HEK293 (cell line): ENCODE measurements at regions not wholly inside any gene's neighbourhood (a gene's known extent, or its start where the extent isn't known, plus 50 kb on each side); places are given as distances from the start of the nearest gene placed in this dataset.

ENCODE experiments used
- CTCF ChIA-PET: fragments of 350-600 bp; formaldehyde crosslinking; extraction: SDS; loops from one replicate; lab custom pipeline; 2021; ENCODE audit warnings: antibody characterized with exemption; lab: Yijun Ruan, JAX
- POLR2A ChIA-PET: fragments of 300-600 bp; formaldehyde crosslinking; extraction: SDS; loops from one replicate; lab custom pipeline; 2020; ENCODE audit warnings: antibody characterized with exemption, inconsistent platforms; lab: Yijun Ruan, JAX
- H3K27ac ChIP-seq: fragments of 200-500 bp; sonication (Bioruptor generic); 2 replicates; pipeline ENCODE4 v1.5.1; 2014; ENCODE audit warnings: low read depth, low read length, control low read depth, inconsistent platforms; ENCODE audit errors: extremely low read depth
- H3K36me3 ChIP-seq, 2 experiments: fragments of 200-500 bp in 1 of 2; sonication (Bioruptor generic) in 1 of 2; 1 replicate in 1 of 2; 2 replicates in 1 of 2; pipeline ENCODE4 v1.5.1; 2014 to 2017; ENCODE audit warnings: inconsistent platforms in 2 of 2, low read length in 2 of 2; ENCODE audit not compliant: control insufficient read depth in 2 of 2, insufficient read depth in 1 of 2
- H3K4me1 ChIP-seq: fragments of 200-500 bp; sonication (Bioruptor generic); 2 replicates; pipeline ENCODE4 v1.5.1; 2014; ENCODE audit warnings: mild to moderate bottlenecking, low read length, inconsistent platforms; ENCODE audit not compliant: control insufficient read depth, insufficient read depth
- H3K4me3 ChIP-seq: 2 replicates; pipeline ENCODE4 v1.5.1; 2011; ENCODE audit warnings: low read depth, mild to moderate bottlenecking, control low read depth, low read length, moderate library complexity
- H3K9me3 ChIP-seq: fragments of 200-500 bp; sonication (Bioruptor generic); 2 replicates; pipeline ENCODE4 v1.5.1; 2014; ENCODE audit warnings: low read depth, low read length, inconsistent platforms; ENCODE audit not compliant: control insufficient read depth, insufficient read depth
- BCL11B ChIP-seq: fragments of 450-650 bp; formaldehyde crosslinking; IDR thresholded peaks from 2 replicates; pipeline ENCODE4 v1.5.1; 2016; ENCODE audit warnings: low read depth, missing biosample characterization, missing genetic modification characterization
- EGR2 ChIP-seq: fragments of 450-650 bp; formaldehyde crosslinking; IDR thresholded peaks from 2 replicates; pipeline ENCODE4 v1.5.1; 2016; ENCODE audit warnings: low read depth, missing biosample characterization, missing genetic modification characterization
- ZBTB48 ChIP-seq: fragments of 450-650 bp; formaldehyde crosslinking; IDR thresholded peaks from 2 replicates; pipeline ENCODE4 v1.5.1; 2016; ENCODE audit warnings: missing biosample characterization, missing genetic modification characterization
- ZFHX2 ChIP-seq: fragments of 450-650 bp; formaldehyde crosslinking; conservative IDR thresholded peaks from 2 replicates; pipeline ENCODE4 v1.5.1; 2016; ENCODE audit warnings: missing biosample characterization, missing genetic modification characterization
- ZNF114 ChIP-seq: fragments of 450-650 bp; formaldehyde crosslinking; IDR thresholded peaks from 2 replicates; pipeline ENCODE4 v1.5.0; 2017; ENCODE audit warnings: missing biosample characterization, missing genetic modification characterization
- ZNF214 ChIP-seq: fragments of 450-650 bp; formaldehyde crosslinking; IDR thresholded peaks from 2 replicates; pipeline ENCODE4 v1.5.1; 2017; ENCODE audit warnings: missing biosample characterization, mild to moderate bottlenecking, missing genetic modification characterization, borderline replicate concordance
- ZNF23 ChIP-seq: fragments of 450-650 bp; formaldehyde crosslinking; IDR thresholded peaks from 2 replicates; pipeline ENCODE4 v1.5.1; 2016; ENCODE audit warnings: missing biosample characterization, missing genetic modification characterization, borderline replicate concordance
- ZNF354C ChIP-seq: fragments of 450-650 bp; formaldehyde crosslinking; IDR thresholded peaks from 2 replicates; pipeline ENCODE4 v1.5.1; 2016; ENCODE audit warnings: missing biosample characterization, missing genetic modification characterization, low read depth, borderline replicate concordance
- ZNF37A ChIP-seq: fragments of 450-650 bp; IDR thresholded peaks from 2 replicates; pipeline ENCODE4 v1.5.1; 2018; ENCODE audit warnings: missing biosample characterization, missing genetic modification characterization
- ZNF416 ChIP-seq: fragments of 450-650 bp; formaldehyde crosslinking; IDR thresholded peaks from 2 replicates; pipeline ENCODE4 v1.5.1; 2016; ENCODE audit warnings: missing biosample characterization, missing genetic modification characterization
- ZNF548 ChIP-seq: fragments of 450-650 bp; formaldehyde crosslinking; IDR thresholded peaks from 2 replicates; pipeline ENCODE4 v1.5.1; 2016; ENCODE audit warnings: missing biosample characterization, missing genetic modification characterization
- ZNF560 ChIP-seq: fragments of 450-650 bp; formaldehyde crosslinking; IDR thresholded peaks from 2 replicates; pipeline ENCODE4 v1.5.1; 2017; ENCODE audit warnings: missing biosample characterization, missing genetic modification characterization, borderline replicate concordance
- ZNF561 ChIP-seq: fragments of 450-650 bp; IDR thresholded peaks from 2 replicates; pipeline ENCODE4 v1.5.1; 2018; ENCODE audit warnings: missing biosample characterization, missing genetic modification characterization, borderline replicate concordance
- ZNF747 ChIP-seq: fragments of 450-650 bp; formaldehyde crosslinking; IDR thresholded peaks from 2 replicates; pipeline ENCODE4 v1.5.1; 2016; ENCODE audit warnings: missing biosample characterization, missing genetic modification characterization
- TF ChIP-seq, protein P1 (sequence below): fragments of 450-650 bp; formaldehyde crosslinking; IDR thresholded peaks from 2 replicates; pipeline ENCODE4 v1.5.1; 2016; ENCODE audit warnings: missing biosample characterization, missing genetic modification characterization
- TF ChIP-seq, protein P2 (sequence below): fragments of 450-650 bp; formaldehyde crosslinking; conservative IDR thresholded peaks from 2 replicates; pipeline ENCODE4 v1.5.1; 2016; ENCODE audit warnings: low read depth, missing biosample characterization, missing genetic modification characterization
- TF ChIP-seq, protein P3 (sequence below): fragments of 450-650 bp; formaldehyde crosslinking; IDR thresholded peaks from 2 replicates; pipeline ENCODE4 v1.5.1; 2017; ENCODE audit warnings: missing biosample characterization, mild to moderate bottlenecking, missing genetic modification characterization, moderate library complexity
- TF ChIP-seq, protein P4 (sequence below): fragments of 450-650 bp; formaldehyde crosslinking; IDR thresholded peaks from 2 replicates; pipeline ENCODE4 v1.5.1; 2016; ENCODE audit warnings: missing biosample characterization, missing genetic modification characterization
- TF ChIP-seq, protein P5 (sequence below): fragments of 450-650 bp; IDR thresholded peaks from 2 replicates; pipeline ENCODE4 v1.5.1; 2018; ENCODE audit warnings: missing biosample characterization, missing genetic modification characterization

DNA sequence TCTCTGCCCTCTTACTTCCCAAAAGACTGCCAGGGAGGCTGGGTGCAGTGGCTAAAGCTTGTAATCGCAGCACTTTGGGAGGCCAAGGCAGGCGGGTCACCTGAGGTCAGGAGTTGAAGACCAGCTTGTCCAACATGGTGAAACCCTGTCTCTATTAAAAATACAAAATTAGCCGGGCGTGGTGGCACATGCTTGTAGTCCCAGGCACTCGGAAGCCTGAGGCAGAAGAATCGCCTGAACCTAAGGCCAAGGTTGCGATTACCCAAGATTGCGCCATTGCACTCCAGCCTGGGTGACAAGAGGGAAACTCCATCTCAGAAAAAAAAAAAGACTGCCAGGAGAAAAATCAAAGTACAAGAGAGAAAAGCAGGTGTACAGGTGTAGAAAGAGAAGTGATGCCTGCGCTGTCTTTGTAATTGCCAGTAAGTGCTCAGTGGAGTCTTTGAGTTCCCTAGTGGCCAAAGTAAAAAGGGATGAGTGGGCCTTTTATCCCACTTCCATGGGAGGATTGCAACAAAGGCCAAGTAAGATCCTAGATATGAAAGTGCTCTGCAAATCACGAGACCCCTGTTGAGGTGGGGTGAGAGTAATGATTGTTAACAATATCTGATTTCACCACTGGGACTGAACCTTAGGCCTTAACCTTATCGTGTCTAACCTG, 94.7 kb upstream of the WNT4 start:
- Histone ChIP-seq H3K4me1 (no peaks in the 10 kb centered on the region), H3K9me3 (no peaks in the 10 kb centered on the region), H3K36me3 (no peaks in the 10 kb centered on the region), H3K27ac (no peak overlapping the region), H3K4me3 (no peak overlapping the region)
- no peak for TF ChIP-seq ZNF560 (tag by site-specific recombination)
- TF ChIP-seq, protein P1, sequence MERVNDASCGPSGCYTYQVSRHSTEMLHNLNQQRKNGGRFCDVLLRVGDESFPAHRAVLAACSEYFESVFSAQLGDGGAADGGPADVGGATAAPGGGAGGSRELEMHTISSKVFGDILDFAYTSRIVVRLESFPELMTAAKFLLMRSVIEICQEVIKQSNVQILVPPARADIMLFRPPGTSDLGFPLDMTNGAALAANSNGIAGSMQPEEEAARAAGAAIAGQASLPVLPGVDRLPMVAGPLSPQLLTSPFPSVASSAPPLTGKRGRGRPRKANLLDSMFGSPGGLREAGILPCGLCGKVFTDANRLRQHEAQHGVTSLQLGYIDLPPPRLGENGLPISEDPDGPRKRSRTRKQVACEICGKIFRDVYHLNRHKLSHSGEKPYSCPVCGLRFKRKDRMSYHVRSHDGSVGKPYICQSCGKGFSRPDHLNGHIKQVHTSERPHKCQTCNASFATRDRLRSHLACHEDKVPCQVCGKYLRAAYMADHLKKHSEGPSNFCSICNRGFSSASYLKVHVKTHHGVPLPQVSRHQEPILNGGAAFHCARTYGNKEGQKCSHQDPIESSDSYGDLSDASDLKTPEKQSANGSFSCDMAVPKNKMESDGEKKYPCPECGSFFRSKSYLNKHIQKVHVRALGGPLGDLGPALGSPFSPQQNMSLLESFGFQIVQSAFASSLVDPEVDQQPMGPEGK (tag by site-specific recombination) = no peak
- CTCF ChIA-PET = no interaction called here
- POLR2A ChIA-PET = no interaction called here

DNA sequence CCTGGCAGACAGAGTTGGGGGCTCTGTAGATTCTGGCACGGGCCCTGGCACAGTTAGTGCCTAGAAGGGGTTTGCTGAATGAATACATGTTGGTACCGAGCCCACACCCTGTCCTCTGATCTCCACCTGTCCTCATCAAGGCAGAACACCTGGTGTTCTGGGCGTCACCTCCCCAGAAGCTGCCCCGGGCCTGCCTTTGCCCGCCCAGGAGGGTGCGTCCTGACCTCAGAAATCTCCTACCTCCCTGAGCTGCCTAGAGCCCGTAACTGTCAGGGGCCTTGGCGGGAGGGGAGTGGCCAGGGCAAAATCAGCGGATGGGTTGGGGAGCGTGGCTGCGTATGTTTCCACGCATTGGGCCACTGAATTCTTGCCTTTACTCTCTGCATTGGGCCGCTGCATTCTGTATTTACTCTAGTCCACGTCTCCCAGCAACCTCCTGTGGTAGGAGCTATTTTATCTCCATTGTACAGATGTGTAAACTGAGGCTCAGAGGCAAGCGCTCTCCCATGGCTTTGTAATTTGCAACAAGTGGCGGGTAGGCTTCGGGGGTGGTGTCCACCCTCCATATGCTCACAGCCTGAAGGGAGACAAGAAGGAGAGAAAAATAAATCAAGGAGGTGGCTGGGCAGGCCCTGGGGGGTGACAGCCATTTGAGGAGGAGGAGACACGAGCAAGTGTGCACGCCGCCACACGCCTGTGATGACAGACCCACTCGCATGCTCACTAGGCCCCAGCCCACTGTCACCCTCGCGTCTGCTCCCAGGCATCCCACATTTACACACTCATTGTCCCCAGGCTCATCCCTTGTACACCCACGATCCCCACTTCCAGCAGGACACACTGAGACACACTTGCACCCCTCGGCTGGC, 95.7 kb upstream of the WNT4 start:
- H3K27ac ChIP-seq = no peak overlapping the region
- no peaks in the 10 kb centered on the region for H3K9me3 ChIP-seq
- ChIA-PET POLR2A (no interaction called here), CTCF (no interaction called here)
- H3K4me3 ChIP-seq = no peak overlapping the region
- peak; percentile 64; the same call in 1 of the 2 replicates for TF ChIP-seq EGR2
- TF ChIP-seq, protein P2, sequence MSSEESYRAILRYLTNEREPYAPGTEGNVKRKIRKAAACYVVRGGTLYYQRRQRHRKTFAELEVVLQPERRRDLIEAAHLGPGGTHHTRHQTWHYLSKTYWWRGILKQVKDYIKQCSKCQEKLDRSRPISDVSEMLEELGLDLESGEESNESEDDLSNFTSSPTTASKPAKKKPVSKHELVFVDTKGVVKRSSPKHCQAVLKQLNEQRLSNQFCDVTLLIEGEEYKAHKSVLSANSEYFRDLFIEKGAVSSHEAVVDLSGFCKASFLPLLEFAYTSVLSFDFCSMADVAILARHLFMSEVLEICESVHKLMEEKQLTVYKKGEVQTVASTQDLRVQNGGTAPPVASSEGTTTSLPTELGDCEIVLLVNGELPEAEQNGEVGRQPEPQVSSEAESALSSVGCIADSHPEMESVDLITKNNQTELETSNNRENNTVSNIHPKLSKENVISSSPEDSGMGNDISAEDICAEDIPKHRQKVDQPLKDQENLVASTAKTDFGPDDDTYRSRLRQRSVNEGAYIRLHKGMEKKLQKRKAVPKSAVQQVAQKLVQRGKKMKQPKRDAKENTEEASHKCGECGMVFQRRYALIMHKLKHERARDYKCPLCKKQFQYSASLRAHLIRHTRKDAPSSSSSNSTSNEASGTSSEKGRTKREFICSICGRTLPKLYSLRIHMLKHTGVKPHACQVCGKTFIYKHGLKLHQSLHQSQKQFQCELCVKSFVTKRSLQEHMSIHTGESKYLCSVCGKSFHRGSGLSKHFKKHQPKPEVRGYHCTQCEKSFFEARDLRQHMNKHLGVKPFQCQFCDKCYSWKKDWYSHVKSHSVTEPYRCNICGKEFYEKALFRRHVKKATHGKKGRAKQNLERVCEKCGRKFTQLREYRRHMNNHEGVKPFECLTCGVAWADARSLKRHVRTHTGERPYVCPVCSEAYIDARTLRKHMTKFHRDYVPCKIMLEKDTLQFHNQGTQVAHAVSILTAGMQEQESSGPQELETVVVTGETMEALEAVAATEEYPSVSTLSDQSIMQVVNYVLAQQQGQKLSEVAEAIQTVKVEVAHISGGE = no peak
- TF ChIP-seq ZNF416 (tag by site-specific recombination) = no peak
- TF ChIP-seq ZFHX2 (tag by site-specific recombination) = peak; percentile 77
- H3K36me3 ChIP-seq = no peaks in the 10 kb centered on the region
- H3K4me1 ChIP-seq = no peaks in the 10 kb centered on the region

DNA sequence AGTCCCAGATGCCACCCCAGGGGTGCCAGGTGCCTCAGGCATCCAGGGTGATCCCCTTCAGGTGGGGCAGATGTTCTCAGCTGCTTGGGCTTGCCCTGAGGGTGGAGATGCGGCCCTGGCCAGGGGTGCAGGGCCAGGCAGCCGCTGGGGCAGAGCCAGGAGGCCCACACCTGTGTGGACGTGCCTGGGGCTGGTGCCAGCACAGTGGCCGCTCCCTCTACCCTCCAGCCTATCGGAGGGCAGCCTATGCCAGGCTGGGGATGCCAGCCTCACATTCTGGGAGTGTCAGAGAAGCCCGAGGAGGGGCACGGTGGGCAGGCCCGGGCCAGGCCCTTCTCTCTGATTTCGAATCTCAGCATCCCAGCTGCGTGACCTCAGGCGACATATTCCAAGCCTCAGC, 96.5 kb upstream of the WNT4 start:
- no peak overlapping the region for H3K4me3 ChIP-seq
- CTCF ChIA-PET = interaction anchor here (0.6 kb wide), 1 partner anchor 512 kb away, joined by 3 read pairs; no protein-coding TSS in a partner anchor
- H3K36me3 ChIP-seq = no peaks in the 10 kb centered on the region
- POLR2A ChIA-PET = no interaction called here
- no peak overlapping the region for H3K27ac ChIP-seq
- no peaks in the 10 kb centered on the region for H3K4me1 ChIP-seq
- no peaks in the 10 kb centered on the region for H3K9me3 ChIP-seq
- no peak for TF ChIP-seq ZBTB48 (tag by site-specific recombination)
- TF ChIP-seq, protein P3, sequence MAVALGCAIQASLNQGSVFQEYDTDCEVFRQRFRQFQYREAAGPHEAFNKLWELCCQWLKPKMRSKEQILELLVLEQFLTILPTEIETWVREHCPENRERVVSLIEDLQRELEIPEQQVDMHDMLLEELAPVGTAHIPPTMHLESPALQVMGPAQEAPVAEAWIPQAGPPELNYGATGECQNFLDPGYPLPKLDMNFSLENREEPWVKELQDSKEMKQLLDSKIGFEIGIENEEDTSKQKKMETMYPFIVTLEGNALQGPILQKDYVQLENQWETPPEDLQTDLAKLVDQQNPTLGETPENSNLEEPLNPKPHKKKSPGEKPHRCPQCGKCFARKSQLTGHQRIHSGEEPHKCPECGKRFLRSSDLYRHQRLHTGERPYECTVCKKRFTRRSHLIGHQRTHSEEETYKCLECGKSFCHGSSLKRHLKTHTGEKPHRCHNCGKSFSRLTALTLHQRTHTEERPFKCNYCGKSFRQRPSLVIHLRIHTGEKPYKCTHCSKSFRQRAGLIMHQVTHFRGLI (tag by site-specific recombination) = no peak
- TF ChIP-seq ZNF37A = no peak
- TF ChIP-seq ZNF114 (tag by site-specific recombination) = no peak
- TF ChIP-seq, protein P4, sequence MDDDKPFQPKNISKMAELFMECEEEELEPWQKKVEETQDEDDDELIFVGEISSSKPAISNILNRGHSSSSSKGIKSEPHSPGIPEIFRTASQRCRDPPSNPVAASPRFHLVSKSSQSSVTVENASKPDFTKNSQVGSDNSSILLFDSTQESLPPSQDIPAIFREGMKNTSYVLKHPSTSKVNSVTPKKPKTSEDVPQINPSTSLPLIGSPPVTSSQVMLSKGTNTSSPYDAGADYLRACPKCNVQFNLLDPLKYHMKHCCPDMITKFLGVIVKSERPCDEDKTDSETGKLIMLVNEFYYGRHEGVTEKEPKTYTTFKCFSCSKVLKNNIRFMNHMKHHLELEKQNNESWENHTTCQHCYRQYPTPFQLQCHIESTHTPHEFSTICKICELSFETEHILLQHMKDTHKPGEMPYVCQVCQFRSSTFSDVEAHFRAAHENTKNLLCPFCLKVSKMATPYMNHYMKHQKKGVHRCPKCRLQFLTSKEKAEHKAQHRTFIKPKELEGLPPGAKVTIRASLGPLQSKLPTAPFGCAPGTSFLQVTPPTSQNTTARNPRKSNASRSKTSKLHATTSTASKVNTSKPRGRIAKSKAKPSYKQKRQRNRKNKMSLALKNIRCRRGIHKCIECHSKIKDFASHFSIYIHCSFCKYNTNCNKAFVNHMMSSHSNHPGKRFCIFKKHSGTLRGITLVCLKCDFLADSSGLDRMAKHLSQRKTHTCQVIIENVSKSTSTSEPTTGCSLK (tag by site-specific recombination) = no peak
- TF ChIP-seq, protein P5, sequence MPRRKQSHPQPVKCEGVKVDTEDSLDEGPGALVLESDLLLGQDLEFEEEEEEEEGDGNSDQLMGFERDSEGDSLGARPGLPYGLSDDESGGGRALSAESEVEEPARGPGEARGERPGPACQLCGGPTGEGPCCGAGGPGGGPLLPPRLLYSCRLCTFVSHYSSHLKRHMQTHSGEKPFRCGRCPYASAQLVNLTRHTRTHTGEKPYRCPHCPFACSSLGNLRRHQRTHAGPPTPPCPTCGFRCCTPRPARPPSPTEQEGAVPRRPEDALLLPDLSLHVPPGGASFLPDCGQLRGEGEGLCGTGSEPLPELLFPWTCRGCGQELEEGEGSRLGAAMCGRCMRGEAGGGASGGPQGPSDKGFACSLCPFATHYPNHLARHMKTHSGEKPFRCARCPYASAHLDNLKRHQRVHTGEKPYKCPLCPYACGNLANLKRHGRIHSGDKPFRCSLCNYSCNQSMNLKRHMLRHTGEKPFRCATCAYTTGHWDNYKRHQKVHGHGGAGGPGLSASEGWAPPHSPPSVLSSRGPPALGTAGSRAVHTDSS (tag by site-specific recombination) = no peak
- TF ChIP-seq ZNF354C = no peak
- no peak for TF ChIP-seq ZNF23 (tag by site-specific recombination)
- no peak for TF ChIP-seq ZNF747 (tag by site-specific recombination)
- TF ChIP-seq ZNF561 (tag by site-specific recombination) = no peak
- no peak for TF ChIP-seq BCL11B
- TF ChIP-seq ZNF548 = no peak
- TF ChIP-seq ZNF214 (tag by site-specific recombination) = no peak
